Hematopoietic multipotent progenitor cell treated with erythropoietin and hydrocortisone succinate and interleukin-3 and kit ligand, for 15 days (in vitro differentiated cells): ENCODE measurements at regions not wholly inside any gene's neighbourhood (a gene's known extent, or its start where the extent isn't known, plus 50 kb on each side); places are given as distances from the start of the nearest gene placed in this dataset.

Source experiments
- DNase-seq: peaks from one replicate; pipeline ENCODE4 v3.0.0-alpha.2; 2015; ENCODE audit warnings: low spot score

- no peak for DNase-seq
Measured at GRCh38 chr17:12438813-12439586, 226.7 kb upstream of the MYOCD start.

DNA sequence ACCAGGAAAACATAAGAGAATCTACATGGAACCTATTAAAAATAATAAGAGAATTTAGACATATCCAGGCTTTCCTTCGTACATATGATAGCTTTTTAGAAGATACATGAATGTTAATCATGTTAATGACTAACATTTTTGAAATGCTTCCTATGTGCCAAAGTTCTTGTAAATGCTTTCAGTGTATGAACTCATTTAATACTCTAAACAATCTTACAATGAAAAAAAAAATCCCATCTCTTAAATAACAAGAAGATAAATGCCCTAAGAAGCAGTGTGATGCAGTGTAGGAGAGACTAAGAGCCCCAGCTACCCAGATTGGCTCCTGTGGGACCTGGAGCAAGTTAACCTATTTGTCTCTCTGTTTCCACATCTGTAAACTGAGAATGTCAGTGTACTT lies 220.4 kb upstream of the MYOCD start:
- no peak for DNase-seq

GRCh38 chr17:12457493-12457892 lies 208.2 kb upstream of the MYOCD start:
- no peak for DNase-seq

GRCh38 chr17:12459736-12460135 lies 206.0 kb upstream of the MYOCD start:
- no peak for DNase-seq

- no peak for DNase-seq
Measured at GRCh38 chr17:12463102-12463501, 202.6 kb upstream of the MYOCD start.

- DNase-seq: no peak
Measured at GRCh38 chr17:12472252-12473173, 193.2 kb upstream of the MYOCD start.

DNA sequence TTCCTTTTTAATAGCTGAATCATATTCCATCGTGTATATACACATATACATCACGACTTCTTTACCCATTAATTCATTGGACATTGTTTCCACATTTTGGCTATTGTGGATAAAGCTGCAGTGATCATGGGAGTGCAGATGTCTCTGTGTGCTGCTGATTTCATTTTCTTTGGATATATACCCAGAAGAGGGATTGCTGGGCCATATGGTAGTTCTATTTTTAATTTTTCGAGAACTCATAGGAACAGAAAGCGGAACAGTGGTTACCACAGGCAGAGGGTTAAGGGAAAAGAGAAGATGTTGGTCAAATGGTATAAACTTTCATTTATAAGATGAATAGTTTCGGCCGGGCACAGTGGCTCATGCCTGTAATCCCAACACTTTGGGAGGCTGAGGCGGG lies 187.4 kb upstream of the MYOCD start:
- no peak for DNase-seq

DNA sequence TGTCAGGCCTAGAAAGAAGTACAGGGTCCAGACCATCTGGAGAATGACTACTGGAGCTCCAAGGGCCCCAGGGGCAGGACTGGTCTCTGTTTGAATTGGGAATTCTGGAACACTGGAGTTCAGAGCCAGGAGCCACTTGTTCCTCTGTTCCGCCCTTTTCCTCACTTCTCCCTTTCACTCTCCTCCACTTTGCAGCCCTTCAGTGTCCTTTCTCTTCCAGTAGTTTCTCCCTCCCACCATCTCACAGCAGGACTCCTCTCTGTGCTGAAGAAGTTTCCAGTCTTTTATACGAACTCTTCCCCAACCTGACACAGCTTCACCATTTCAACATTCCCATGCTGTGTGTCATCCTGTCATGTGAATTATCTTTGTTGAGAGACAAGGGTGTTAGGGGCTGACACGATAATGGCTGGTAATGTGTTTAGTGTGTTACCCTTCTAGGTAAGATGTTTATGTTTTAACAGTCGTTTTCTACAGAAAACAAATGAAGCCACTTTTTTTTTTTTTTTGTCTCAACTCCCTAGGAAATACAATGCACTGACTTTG lies 180.3 kb upstream of the MYOCD start:
- DNase-seq: no peak

DNA sequence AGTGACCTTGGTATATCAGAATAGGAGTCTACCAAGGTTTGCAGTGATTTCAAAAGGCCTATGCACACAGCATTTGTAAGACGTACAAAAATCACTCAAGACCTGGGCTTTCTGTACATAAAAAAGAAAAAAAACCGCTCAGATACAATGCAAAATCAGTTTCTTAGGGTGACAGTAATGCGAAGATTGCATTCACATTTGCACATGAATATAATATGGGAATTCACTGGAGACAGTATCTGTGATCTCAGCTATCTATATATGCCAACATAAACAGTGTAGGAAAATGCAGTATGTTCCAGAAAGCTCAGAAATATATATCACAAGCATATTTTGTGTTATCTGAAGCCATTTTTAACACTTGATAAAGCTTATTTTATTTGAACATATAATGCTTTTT lies 176.4 kb upstream of the MYOCD start:
- DNase-seq: no peak

- DNase-seq: no peak
Measured at GRCh38 chr17:12492450-12492849, 173.2 kb upstream of the MYOCD start.

- DNase-seq: no peak
Measured at GRCh38 chr17:12505866-12506265, 159.8 kb upstream of the MYOCD start.

GRCh38 chr17:12507026-12507595 lies 158.6 kb upstream of the MYOCD start:
- DNase-seq: no peak

DNA sequence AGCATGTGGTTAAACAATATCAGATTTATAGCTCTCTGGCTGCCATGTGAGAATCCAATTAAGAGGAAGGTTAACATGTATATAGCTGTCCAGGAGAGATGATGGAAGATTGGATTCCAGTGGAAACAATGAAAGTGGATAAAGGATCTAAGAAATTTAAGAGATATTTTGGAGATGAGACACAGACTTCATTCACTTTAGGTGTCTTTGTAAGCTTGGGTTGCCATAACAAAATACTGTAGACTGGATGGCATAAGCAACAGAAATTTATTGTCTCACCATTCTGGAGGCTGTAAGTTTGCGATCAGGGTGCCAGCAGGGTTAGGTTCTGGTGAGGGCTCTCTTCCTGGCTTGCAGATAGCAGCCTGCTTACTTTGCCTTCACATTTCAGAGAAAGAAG lies 155.9 kb upstream of the MYOCD start:
- no peak for DNase-seq

DNA sequence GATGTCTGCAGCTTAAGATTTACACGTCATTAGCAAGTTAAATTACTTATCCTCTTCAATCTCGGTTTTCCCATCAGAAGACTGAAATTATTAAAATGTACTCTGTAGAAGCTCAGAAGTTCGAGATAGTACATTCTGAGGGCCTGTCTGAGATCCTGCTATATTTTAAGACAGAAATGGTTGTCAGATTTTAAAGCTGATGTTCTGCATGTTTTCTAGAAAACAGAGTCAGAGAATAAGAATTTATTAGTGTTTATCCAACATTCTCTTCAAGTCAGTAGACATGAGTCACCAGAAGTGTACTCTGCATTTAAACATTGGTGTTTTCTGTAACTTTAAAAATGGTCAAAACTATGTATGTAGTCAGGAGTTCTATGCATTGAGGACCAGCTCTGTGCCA lies 155.2 kb upstream of the MYOCD start:
- no peak for DNase-seq

GRCh38 chr17:12512694-12513355 lies 152.9 kb upstream of the MYOCD start:
- DNase-seq: no peak

- no peak for DNase-seq
Measured at GRCh38 chr17:12514596-12514995, 151.1 kb upstream of the MYOCD start.

GRCh38 chr17:12519956-12520594 lies 145.6 kb upstream of the MYOCD start:
- DNase-seq: no peak

- DNase-seq: no peak
Measured at GRCh38 chr17:12521416-12521815, 144.3 kb upstream of the MYOCD start.

DNA sequence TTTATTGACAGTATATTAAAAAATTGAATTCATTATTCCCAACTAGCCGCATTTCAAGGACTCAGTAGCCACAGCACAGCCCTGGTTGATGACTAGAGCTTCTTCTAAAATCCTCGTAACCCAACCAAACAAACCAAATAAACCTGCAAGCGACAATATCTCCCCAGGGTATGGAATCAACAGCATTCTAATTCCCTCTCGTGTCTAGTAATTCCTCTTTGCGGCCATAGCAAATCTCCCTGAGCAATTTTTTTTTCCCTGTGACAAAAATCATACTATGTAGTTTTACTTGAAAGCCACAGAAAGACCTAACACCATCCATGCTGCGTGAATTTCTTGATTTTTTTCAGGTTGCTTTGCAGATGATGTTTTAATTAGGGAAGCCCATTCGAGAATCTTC lies 143.4 kb upstream of the MYOCD start:
- DNase-seq: no peak

- DNase-seq: no peak
Measured at GRCh38 chr17:12522743-12523183, 142.9 kb upstream of the MYOCD start.

DNA sequence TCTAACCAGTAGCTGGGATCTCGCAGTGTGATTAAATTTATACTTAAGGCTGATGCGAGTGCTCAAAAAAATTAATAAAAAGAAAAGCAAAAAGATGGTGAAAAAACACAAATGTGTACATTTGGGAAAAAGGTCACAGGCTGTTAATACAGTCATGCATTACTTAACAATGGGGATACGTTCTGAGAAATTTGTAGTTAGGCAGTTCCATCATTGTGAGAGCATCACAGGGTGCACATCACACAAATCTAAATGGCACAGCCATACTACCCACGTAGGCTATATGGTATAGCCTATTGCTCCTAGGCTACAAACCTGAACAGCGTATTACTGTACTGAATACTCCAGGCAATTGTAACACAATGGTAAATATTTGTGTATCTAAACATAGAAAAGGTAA lies 142.4 kb upstream of the MYOCD start:
- no peak for DNase-seq

DNA sequence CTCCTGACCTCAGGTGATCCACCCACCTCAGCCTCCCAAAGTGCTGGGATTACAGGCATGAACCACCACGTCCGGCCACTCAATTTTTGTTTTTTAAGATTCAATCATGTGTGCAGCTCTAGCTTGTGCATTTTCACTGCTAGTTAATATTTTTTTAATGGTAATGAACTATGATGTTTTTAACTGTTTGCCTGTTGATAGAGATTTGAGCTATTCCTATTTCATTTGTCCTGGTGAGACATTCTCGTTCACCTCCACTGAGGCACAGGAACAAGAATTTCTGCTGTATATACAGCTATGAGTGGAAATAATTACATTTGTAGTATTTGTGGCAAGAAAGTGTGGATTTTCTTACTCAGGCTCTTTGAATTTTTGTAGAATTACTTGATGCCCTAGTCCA lies 137.7 kb upstream of the MYOCD start:
- DNase-seq: no peak
